ENCODE measurements at regions not wholly inside any gene's neighbourhood (a gene's known extent, or its start where the extent isn't known, plus 50 kb on each side); places are given as distances from the start of the nearest gene placed in this dataset.

GRCh38 chr18:77777163-77777562 lies 527.5 kb downstream of the GALR1 start:
- TF ChIP-seq CTCF (conservative IDR thresholded peaks at IDR 0.05; ENCODE audit: low read depth, low read length), result no peak
- Histone ChIP-seq H3K27ac (no peak overlapping the region), H3K9ac (no peak overlapping the region), H3K27me3 (ENCODE audit: insufficient read depth, low read depth) (no peaks in the 10 kb centered on the region), H4K20me1 (ENCODE audit: insufficient read depth) (no peaks in the 10 kb centered on the region), H2AFZ (ENCODE audit: low read depth) (no peak overlapping the region), H3K4me1 (ENCODE audit: low read depth, poor library complexity, severe bottlenecking) (no peaks in the 10 kb centered on the region), H3K4me3 (IDR thresholded peaks at IDR 0.05; ENCODE audit: insufficient read depth, low read depth, low read length) (no peak overlapping the region), H3K79me2 (ENCODE audit: insufficient read depth, low read depth) (no peaks in the 10 kb centered on the region), H3K36me3 (ENCODE audit: insufficient read depth) (no peaks in the 10 kb centered on the region), H3K4me2 (no peak overlapping the region)

GRCh38 chr18:77784759-77785379 lies 535.2 kb downstream of the GALR1 start:
- H3K4me3 ChIP-seq (IDR thresholded peaks at IDR 0.05; ENCODE audit: insufficient read depth, low read depth, low read length), result no peak overlapping the region
- H3K9ac ChIP-seq, result no peak overlapping the region
- no peak overlapping the region for H3K27ac ChIP-seq
- no peaks in the 10 kb centered on the region for H3K36me3 ChIP-seq (ENCODE audit: insufficient read depth)
- H3K27me3 ChIP-seq (ENCODE audit: insufficient read depth, low read depth), result no peaks in the 10 kb centered on the region
- TF ChIP-seq CTCF (conservative IDR thresholded peaks at IDR 0.05; ENCODE audit: low read depth, low read length), result no peak
- no peaks in the 10 kb centered on the region for H3K4me1 ChIP-seq (ENCODE audit: low read depth, poor library complexity, severe bottlenecking)
- no peaks in the 10 kb centered on the region for H3K79me2 ChIP-seq (ENCODE audit: insufficient read depth, low read depth)
- no peak overlapping the region for H2AFZ ChIP-seq (ENCODE audit: low read depth)
- H4K20me1 ChIP-seq (ENCODE audit: insufficient read depth), result no peaks in the 10 kb centered on the region
- H3K4me2 ChIP-seq, result no peak overlapping the region

GRCh38 chr18:77785415-77785975 lies 535.8 kb downstream of the GALR1 start:
- Histone ChIP-seq H4K20me1 (ENCODE audit: insufficient read depth) (no peaks in the 10 kb centered on the region), H3K27ac (no peak overlapping the region), H3K4me1 (ENCODE audit: low read depth, poor library complexity, severe bottlenecking) (no peaks in the 10 kb centered on the region), H3K9ac (no peak overlapping the region), H3K79me2 (ENCODE audit: insufficient read depth, low read depth) (no peaks in the 10 kb centered on the region), H3K4me2 (no peak overlapping the region), H2AFZ (ENCODE audit: low read depth) (no peak overlapping the region), H3K4me3 (IDR thresholded peaks at IDR 0.05; ENCODE audit: insufficient read depth, low read depth, low read length) (no peak overlapping the region), H3K27me3 (ENCODE audit: insufficient read depth, low read depth) (no peaks in the 10 kb centered on the region), H3K36me3 (ENCODE audit: insufficient read depth) (no peaks in the 10 kb centered on the region)
- TF ChIP-seq CTCF (conservative IDR thresholded peaks at IDR 0.05; ENCODE audit: low read depth, low read length), result no peak

GRCh38 chr18:77803024-77803423 lies 553.4 kb downstream of the GALR1 start:
- H3K27me3 ChIP-seq (ENCODE audit: insufficient read depth, low read depth), result no peaks in the 10 kb centered on the region
- H2AFZ ChIP-seq (ENCODE audit: low read depth), result no peak overlapping the region
- no peaks in the 10 kb centered on the region for H3K79me2 ChIP-seq (ENCODE audit: insufficient read depth, low read depth)
- H3K9ac ChIP-seq, result no peak overlapping the region
- H3K36me3 ChIP-seq (ENCODE audit: insufficient read depth), result no peaks in the 10 kb centered on the region
- H3K4me2 ChIP-seq, result no peak overlapping the region
- H3K27ac ChIP-seq, result no peak overlapping the region
- no peaks in the 10 kb centered on the region for H4K20me1 ChIP-seq (ENCODE audit: insufficient read depth)
- no peak overlapping the region for H3K4me3 ChIP-seq (IDR thresholded peaks at IDR 0.05; ENCODE audit: insufficient read depth, low read depth, low read length)
- H3K4me1 ChIP-seq (ENCODE audit: low read depth, poor library complexity, severe bottlenecking), result no peaks in the 10 kb centered on the region
- TF ChIP-seq CTCF (conservative IDR thresholded peaks at IDR 0.05; ENCODE audit: low read depth, low read length), result no peak

All from KMS-11 (cell line).